ENCODE measurements at regions not wholly inside any gene's neighbourhood (a gene's known extent, or its start where the extent isn't known, plus 50 kb on each side); places are given as distances from the start of the nearest gene placed in this dataset.

- TF ChIP-seq POLR2A (IDR thresholded peaks at IDR 0.05) = no peak
- TF ChIP-seq CTCF (IDR thresholded peaks at IDR 0.05) = no peak
- TF ChIP-seq EP300 (IDR thresholded peaks at IDR 0.05) = no peak
Measured at GRCh38 chr3:145395421-145395820, 765.6 kb downstream of the PLOD2 start.

Measured in sigmoid colon (tissue), 4 donors.